Glutamatergic neuron (in vitro differentiated cells): ENCODE measurements at regions not wholly inside any gene's neighbourhood (a gene's known extent, or its start where the extent isn't known, plus 50 kb on each side); places are given as distances from the start of the nearest gene placed in this dataset.

ENCODE experiments used
- DNase-seq: peaks from one replicate; pipeline ENCODE4 v3.0.0; 2022
- H3K27ac Mint-ChIP-seq: one replicate; pipeline ENCODE4 v1.8.0; 2020; ENCODE audit warnings: mild to moderate bottlenecking, mixed read lengths, inconsistent platforms; ENCODE audit not compliant: unreplicated experiment
- H3K27me3 Mint-ChIP-seq: one replicate; pipeline ENCODE4 v1.8.0; 2020; ENCODE audit warnings: mild to moderate bottlenecking, moderate library complexity, mixed read lengths, inconsistent platforms; ENCODE audit not compliant: unreplicated experiment
- H3K36me3 Mint-ChIP-seq: one replicate; pipeline ENCODE4 v1.8.0; 2020; ENCODE audit warnings: mild to moderate bottlenecking, mixed read lengths, inconsistent platforms; ENCODE audit not compliant: unreplicated experiment
- H3K4me1 Mint-ChIP-seq: one replicate; pipeline ENCODE4 v1.8.0; 2020; ENCODE audit warnings: mild to moderate bottlenecking, low read depth, mixed read lengths, inconsistent platforms; ENCODE audit not compliant: unreplicated experiment
- H3K4me3 Mint-ChIP-seq: one replicate; pipeline ENCODE4 v1.8.0; 2020; ENCODE audit warnings: mild to moderate bottlenecking, mixed read lengths, inconsistent platforms; ENCODE audit not compliant: unreplicated experiment
- H3K9me3 Mint-ChIP-seq: one replicate; pipeline ENCODE4 v1.8.0; 2020; ENCODE audit warnings: mild to moderate bottlenecking, moderate library complexity, mixed read lengths, inconsistent platforms; ENCODE audit not compliant: unreplicated experiment
- TF ChIP-seq, protein P1 (sequence below): fragments of 200-600 bp; sonication (generic); IDR thresholded peaks from one replicate; pipeline ENCODE4 v1.5.0; 2021; ENCODE audit not compliant: partially characterized antibody, unreplicated experiment

- H3K9me3 Mint-ChIP-seq, result no peaks in the 10 kb centered on the region
- H3K4me3 Mint-ChIP-seq, result no peak overlapping the region
- no peak overlapping the region for H3K27ac Mint-ChIP-seq
- TF ChIP-seq, protein P1, sequence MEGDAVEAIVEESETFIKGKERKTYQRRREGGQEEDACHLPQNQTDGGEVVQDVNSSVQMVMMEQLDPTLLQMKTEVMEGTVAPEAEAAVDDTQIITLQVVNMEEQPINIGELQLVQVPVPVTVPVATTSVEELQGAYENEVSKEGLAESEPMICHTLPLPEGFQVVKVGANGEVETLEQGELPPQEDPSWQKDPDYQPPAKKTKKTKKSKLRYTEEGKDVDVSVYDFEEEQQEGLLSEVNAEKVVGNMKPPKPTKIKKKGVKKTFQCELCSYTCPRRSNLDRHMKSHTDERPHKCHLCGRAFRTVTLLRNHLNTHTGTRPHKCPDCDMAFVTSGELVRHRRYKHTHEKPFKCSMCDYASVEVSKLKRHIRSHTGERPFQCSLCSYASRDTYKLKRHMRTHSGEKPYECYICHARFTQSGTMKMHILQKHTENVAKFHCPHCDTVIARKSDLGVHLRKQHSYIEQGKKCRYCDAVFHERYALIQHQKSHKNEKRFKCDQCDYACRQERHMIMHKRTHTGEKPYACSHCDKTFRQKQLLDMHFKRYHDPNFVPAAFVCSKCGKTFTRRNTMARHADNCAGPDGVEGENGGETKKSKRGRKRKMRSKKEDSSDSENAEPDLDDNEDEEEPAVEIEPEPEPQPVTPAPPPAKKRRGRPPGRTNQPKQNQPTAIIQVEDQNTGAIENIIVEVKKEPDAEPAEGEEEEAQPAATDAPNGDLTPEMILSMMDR, result no peak
- no peak for DNase-seq
- no peaks in the 10 kb centered on the region for H3K4me1 Mint-ChIP-seq
- no peaks in the 10 kb centered on the region for H3K27me3 Mint-ChIP-seq
- no peaks in the 10 kb centered on the region for H3K36me3 Mint-ChIP-seq
These were observed 302.5 kb downstream of the C3orf38 start for GRCh38 chr3:88452228-88452627.

DNA sequence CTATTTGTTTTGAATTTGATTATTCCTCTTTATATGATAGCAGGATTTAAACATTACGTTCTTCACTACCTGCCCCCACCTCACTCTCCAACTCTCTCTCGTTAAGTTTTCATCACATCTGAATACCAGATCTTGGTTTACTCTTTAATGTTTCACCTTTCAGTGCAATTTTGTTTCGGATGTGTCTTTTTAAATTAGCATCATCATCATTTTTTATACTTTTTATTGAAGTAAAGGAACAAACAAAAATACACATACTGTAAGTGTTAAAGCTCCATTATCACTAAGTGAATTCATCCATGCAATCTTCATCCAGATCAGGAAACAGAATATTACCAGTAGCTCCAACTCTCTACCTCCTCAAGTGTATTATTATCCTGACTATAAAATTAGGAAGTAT, 310.6 kb downstream of the C3orf38 start:
- TF ChIP-seq, protein P1, result no peak
- DNase-seq, result no peak
- peaks cover 2% of the 10 kb centered on the region for H3K27me3 Mint-ChIP-seq
- H3K27ac Mint-ChIP-seq, result no peak overlapping the region
- no peaks in the 10 kb centered on the region for H3K36me3 Mint-ChIP-seq
- no peaks in the 10 kb centered on the region for H3K9me3 Mint-ChIP-seq
- no peaks in the 10 kb centered on the region for H3K4me1 Mint-ChIP-seq
- H3K4me3 Mint-ChIP-seq, result no peak overlapping the region

DNA sequence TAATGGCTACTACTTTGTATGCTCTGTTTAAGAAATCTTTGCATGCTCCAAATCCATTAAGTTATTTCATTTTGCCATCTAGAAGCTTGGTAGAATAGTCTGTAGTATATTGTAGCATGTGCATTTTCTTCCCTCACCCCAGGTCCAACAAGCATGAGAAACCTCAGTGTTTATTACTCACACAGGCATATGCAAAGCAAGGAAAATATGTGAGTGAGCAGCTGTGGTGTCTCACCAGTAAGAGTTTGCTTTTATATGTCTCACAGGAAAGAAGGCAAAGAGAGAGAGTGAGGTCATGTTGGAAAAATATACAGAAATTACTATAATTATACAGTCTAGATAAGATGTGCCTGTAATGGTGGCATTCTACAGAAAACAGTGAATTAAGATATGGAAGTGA, 312.5 kb downstream of the C3orf38 start:
- TF ChIP-seq, protein P1, result no peak
- Mint-ChIP-seq H3K27me3 (peaks cover 2% of the 10 kb centered on the region), H3K36me3 (no peaks in the 10 kb centered on the region), H3K27ac (no peak overlapping the region), H3K9me3 (peaks cover 2% of the 10 kb centered on the region), H3K4me1 (no peaks in the 10 kb centered on the region), H3K4me3 (no peak overlapping the region)
- no peak for DNase-seq

DNA sequence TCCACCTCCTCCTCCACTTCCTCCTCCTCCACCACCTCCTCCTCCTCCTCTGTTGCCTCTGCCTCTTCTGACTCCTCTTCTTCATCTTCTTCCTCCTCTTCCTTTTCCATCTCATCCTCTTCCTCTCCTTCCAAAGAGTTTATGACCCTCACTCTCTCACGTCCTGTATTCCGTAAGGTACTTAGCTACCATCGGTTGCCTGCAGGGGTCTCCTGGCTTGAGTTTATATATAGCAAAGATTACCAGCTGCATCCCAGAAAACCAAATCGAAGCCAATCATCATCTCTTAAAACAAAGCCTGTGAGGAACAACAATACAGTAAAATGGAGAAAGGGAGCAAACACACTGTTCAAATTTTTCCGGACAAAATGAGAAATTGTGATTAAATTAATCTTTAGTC, 317.4 kb downstream of the C3orf38 start:
- Mint-ChIP-seq H3K27ac (no peak overlapping the region), H3K4me3 (no peak overlapping the region)
- no peak for DNase-seq

DNA sequence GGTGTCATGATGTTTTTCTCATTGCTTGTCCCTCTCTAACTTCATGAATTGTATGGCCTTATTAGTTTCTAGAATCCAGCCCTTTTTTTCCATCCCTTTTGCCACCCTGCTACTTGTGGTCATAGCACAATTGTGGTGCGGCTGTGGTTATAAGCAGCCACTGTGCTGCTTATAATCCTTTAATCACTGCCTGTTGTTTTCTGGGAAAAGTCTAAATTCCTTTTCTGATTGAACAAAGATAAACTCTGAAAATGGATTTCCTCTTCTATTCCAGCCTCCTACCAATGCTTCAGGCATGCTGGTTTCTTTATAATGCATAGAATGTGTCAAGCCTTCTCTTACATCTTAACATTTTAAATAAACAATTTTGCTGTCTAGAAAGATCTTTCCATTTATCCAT, 319.5 kb downstream of the C3orf38 start:
- no peaks in the 10 kb centered on the region for H3K4me1 Mint-ChIP-seq
- peaks cover 2% of the 10 kb centered on the region for H3K9me3 Mint-ChIP-seq
- no peaks in the 10 kb centered on the region for H3K36me3 Mint-ChIP-seq
- H3K4me3 Mint-ChIP-seq, result no peak overlapping the region
- H3K27ac Mint-ChIP-seq, result no peak overlapping the region
- TF ChIP-seq, protein P1, result no peak
- H3K27me3 Mint-ChIP-seq, result peaks cover 3% of the 10 kb centered on the region
- DNase-seq, result no peak

More for the DNA sequence above, 317.4 kb downstream of the C3orf38 start:
- peaks cover 3% of the 10 kb centered on the region for H3K27me3 Mint-ChIP-seq
- TF ChIP-seq, protein P1, result no peak
- no peaks in the 10 kb centered on the region for H3K4me1 Mint-ChIP-seq
- peaks cover 2% of the 10 kb centered on the region for H3K9me3 Mint-ChIP-seq
- no peaks in the 10 kb centered on the region for H3K36me3 Mint-ChIP-seq
